Stimulated activated CD8-positive, alpha-beta memory T cell treated with anti-CD3 and anti-CD28 coated beads, Interleukin-4, amount 100 ng/mL, for 1 hour (primary cell): ENCODE measurements at regions not wholly inside any gene's neighbourhood (a gene's known extent, or its start where the extent isn't known, plus 50 kb on each side); places are given as distances from the start of the nearest gene placed in this dataset.
"Not testable (repeated sequence)": the region's sequence is repeated elsewhere in the genome, so short reads cannot be mapped to it uniquely, and the experiment has no call there.

Experiments used
- DNase-seq, 2 donors: peaks; one replicate each; pipeline ENCODE4 v3.0.0-alpha.2; 2020; ENCODE audit warnings: low read depth in 2 of 2, low spot score in 1 of 2

GRCh38 chr13:106101201-106101600 is 434.3 kb downstream of the EFNB2 start:
- no peak for DNase-seq

- DNase-seq, result no peak
These were observed 435.1 kb downstream of the EFNB2 start for GRCh38 chr13:106100171-106100919.

- no peak for DNase-seq
These were observed 435.7 kb downstream of the EFNB2 start for GRCh38 chr13:106099765-106100164.

GRCh38 chr13:106098778-106099177 is 436.7 kb downstream of the EFNB2 start:
- DNase-seq, result no peak

- DNase-seq, result no peak
These were observed 438.8 kb downstream of the EFNB2 start for GRCh38 chr13:106096661-106097092.

GRCh38 chr13:106095919-106096318 is 439.5 kb downstream of the EFNB2 start:
- no peak for DNase-seq

GRCh38 chr13:106095406-106095805 is 440.1 kb downstream of the EFNB2 start:
- no peak for DNase-seq

GRCh38 chr13:106090001-106090400 is 445.5 kb downstream of the EFNB2 start:
- DNase-seq, result no peak

GRCh38 chr13:106089261-106089980 is 446.0 kb downstream of the EFNB2 start:
- no peak for DNase-seq

- DNase-seq, result no peak
These were observed 447.4 kb downstream of the EFNB2 start for GRCh38 chr13:106088085-106088484.

GRCh38 chr13:106087201-106087600 is 448.3 kb downstream of the EFNB2 start:
- no peak for DNase-seq

- DNase-seq, result no peak
These were observed 451.7 kb downstream of the EFNB2 start for GRCh38 chr13:106083620-106084350.

- not testable (repeated sequence) for DNase-seq
These were observed 454.2 kb downstream of the EFNB2 start for GRCh38 chr13:106081221-106081620.

- DNase-seq, result no peak
These were observed 457.3 kb downstream of the EFNB2 start for GRCh38 chr13:106078191-106078590.

- no peak for DNase-seq
These were observed 458.4 kb downstream of the EFNB2 start for GRCh38 chr13:106077017-106077416.

- no peak for DNase-seq
These were observed 463.4 kb downstream of the EFNB2 start for GRCh38 chr13:106072014-106072413.

- DNase-seq, result no peak
These were observed 471.7 kb downstream of the EFNB2 start for GRCh38 chr13:106063591-106064313.

GRCh38 chr13:106061781-106062180 is 473.7 kb downstream of the EFNB2 start:
- no peak for DNase-seq

- DNase-seq, result no peak
These were observed 478.6 kb downstream of the EFNB2 start for GRCh38 chr13:106056851-106057250.

GRCh38 chr13:106052200-106052767 is 483.2 kb downstream of the EFNB2 start:
- no peak for DNase-seq

GRCh38 chr13:106049171-106049570 is 486.3 kb downstream of the EFNB2 start:
- DNase-seq, result no peak
